K562 (cell line): ENCODE measurements at regions not wholly inside any gene's neighbourhood (a gene's known extent, or its start where the extent isn't known, plus 50 kb on each side); places are given as distances from the start of the nearest gene placed in this dataset.

ENCODE experiments used
- ATAC-seq: fragments of 200-7000 bp; cut with Tn5 transposase; 3 replicates; pipeline ENCODE4 v1.9.1; 2020; ENCODE audit warnings: moderate library complexity
- BruUV-seq: library from RNA; stranded (reverse); fragments of 400-500 nt; replicated peaks from 2 replicates; lab custom pipeline; 2021; lab: Mats Ljungman, UMichigan
- CTCF ChIA-PET: fragments of 300-600 bp; formaldehyde crosslinking; extraction: SDS; loops from one replicate; lab custom pipeline; 2021; ENCODE audit warnings: low intra/inter-chr PET ratio; lab: Yijun Ruan, JAX
- POLR2A ChIA-PET: fragments of 300-600, 350-650 bp; sonication (Branson Sonifier 250); formaldehyde crosslinking; extraction: SDS; loops from one replicate; lab custom pipeline; 2021; ENCODE audit warnings: antibody characterized with exemption, inconsistent platforms; lab: Yijun Ruan, JAX
- DNase-seq, 4 experiments: peaks; one replicate each; pipeline versions ENCODE4 v3.0.0 to v3.0.0-alpha.2; 2011 to 2018; ENCODE audit warnings: low spot score in 3 of 4, mixed read lengths in 3 of 4; ENCODE audit errors: extremely low read depth in 1 of 4
- FAIRE-seq: peaks from 2 replicates; lab custom pipeline; 2011; peaks lifted over from hg19 to GRCh38; lab: Jason Lieb, UNC
- H2AFZ ChIP-seq: 2 replicates; pipeline ENCODE4 v1.6.0; 2011; ENCODE audit warnings: low read depth, low read length, control low read depth, inconsistent platforms
- H3K27ac ChIP-seq: fragments of 200-600 bp; 3 replicates; pipeline ENCODE4 v1.8.0; 2011; ENCODE audit warnings: low read depth, mild to moderate bottlenecking, control low read depth, inconsistent platforms, low read length, moderate library complexity, mixed read lengths; ENCODE audit errors: extremely low read depth
- H3K27me3 ChIP-seq, 2 experiments: fragments of 300-600 bp in 1 of 2; 2 replicates in 1 of 2; 3 replicates in 1 of 2; pipeline versions ENCODE4 v1.6.0 to v1.8.0; 2011; ENCODE audit warnings: inconsistent platforms in 2 of 2, low read length in 2 of 2, mild to moderate bottlenecking in 1 of 2, mixed read lengths in 1 of 2, moderate library complexity in 1 of 2; ENCODE audit not compliant: control insufficient read depth in 2 of 2, insufficient read depth in 2 of 2
- H3K36me3 ChIP-seq: fragments of 300-600 bp; 3 replicates; pipeline ENCODE4 v1.8.0; 2011; ENCODE audit warnings: mild to moderate bottlenecking, low read length, inconsistent platforms; ENCODE audit not compliant: control insufficient read depth, insufficient read depth
- H3K4me1 ChIP-seq, 2 experiments: fragments of 200-600 bp in 1 of 2; replicated peaks in 1 of 2; 2 replicates in 1 of 2; 3 replicates in 1 of 2; pipeline versions ENCODE4 v1.5.1 to v1.8.0; 2011; ENCODE audit warnings: inconsistent platforms in 2 of 2, low read length in 2 of 2, mild to moderate bottlenecking in 1 of 2, mixed read lengths in 1 of 2, moderate library complexity in 1 of 2; ENCODE audit not compliant: control insufficient read depth in 2 of 2, insufficient read depth in 2 of 2
- H3K4me2 ChIP-seq: 2 replicates; pipeline ENCODE4 v1.6.1; 2011; ENCODE audit warnings: low read length, control low read depth, inconsistent platforms, mixed read lengths; ENCODE audit not compliant: insufficient read depth
- H3K4me3 ChIP-seq: fragments of 200-600 bp; sonication (generic), shearing (Covaris generic); 2 replicates; pipeline ENCODE4 v1.5.1; 2016; ENCODE audit warnings: control low read depth, inconsistent platforms
- H3K79me2 ChIP-seq: fragments of 200-600 bp; 3 replicates; pipeline ENCODE4 v1.8.0; 2011; ENCODE audit warnings: low read length, inconsistent platforms; ENCODE audit not compliant: control insufficient read depth, insufficient read depth
- H3K9ac ChIP-seq, 2 experiments: 2 replicates each; pipeline versions ENCODE4 v1.6.0 to v1.6.1; 2011; ENCODE audit warnings: low read depth in 2 of 2, low read length in 2 of 2, control low read depth in 1 of 2, inconsistent platforms in 1 of 2, mild to moderate bottlenecking in 1 of 2, mixed read lengths in 1 of 2; ENCODE audit not compliant: insufficient read depth in 1 of 2
- H3K9me1 ChIP-seq: one replicate; pipeline ENCODE4 v1.6.0; 2011; ENCODE audit warnings: inconsistent platforms, mild to moderate bottlenecking, low read length, moderate library complexity; ENCODE audit not compliant: control insufficient read depth, insufficient read depth
- H3K9me3 ChIP-seq: replicated peaks from 2 replicates; pipeline ENCODE4 v1.5.1; 2011; ENCODE audit warnings: low read depth, low read length, inconsistent platforms; ENCODE audit not compliant: control insufficient read depth, insufficient read depth
- H4K20me1 ChIP-seq: replicated peaks from 2 replicates; pipeline ENCODE4 v1.6.1; 2011; ENCODE audit warnings: low read length, inconsistent platforms, mixed read lengths; ENCODE audit not compliant: control insufficient read depth, insufficient read depth
- AFF4 ChIP-seq: sonication (generic); formaldehyde crosslinking; IDR thresholded peaks from 2 replicates; pipeline ENCODE4 v1.8.0; 2023; ENCODE audit warnings: mild to moderate bottlenecking, missing genetic modification reagents
- GATAD2A ChIP-seq: fragments of 450-650 bp; IDR thresholded peaks from 2 replicates; pipeline ENCODE4 v1.6.1; 2017
- MAFK ChIP-seq: IDR thresholded peaks from 2 replicates; pipeline ENCODE4 v1.6.1; 2011; ENCODE audit warnings: low read length, improper control_type of control experiment
- MCM2 ChIP-seq: fragments of 450-650 bp; IDR thresholded peaks from 2 replicates; pipeline ENCODE4 v1.6.1; 2017; ENCODE audit warnings: low read depth, mild to moderate bottlenecking
- PTTG1 ChIP-seq: fragments of 450-650 bp; IDR thresholded peaks from 2 replicates; pipeline ENCODE4 v1.6.1; 2016; ENCODE audit warnings: low read depth, mild to moderate bottlenecking, missing genetic modification characterization, missing compliant biosample characterization
- RBM25 ChIP-seq: fragments of 200-400 bp; formaldehyde crosslinking; IDR thresholded peaks from 2 replicates; pipeline ENCODE4 v1.6.1; 2018; ENCODE audit warnings: low read length, low read depth, moderate library complexity; ENCODE audit not compliant: severe bottlenecking
- SMARCA5 ChIP-seq: fragments of 450-650 bp; IDR thresholded peaks from 2 replicates; pipeline ENCODE4 v1.6.1; 2016
- TFE3 ChIP-seq: fragments of 450-650 bp; formaldehyde crosslinking; IDR thresholded peaks from 2 replicates; pipeline ENCODE4 v1.4.0; 2020; ENCODE audit warnings: mild to moderate bottlenecking, mixed read lengths
- USF2 ChIP-seq: sonication (generic); formaldehyde crosslinking; IDR thresholded peaks from 2 replicates; pipeline ENCODE4 v1.5.0; 2020; ENCODE audit warnings: missing genetic modification reagents
- ZBTB5 ChIP-seq: fragments of 450-650 bp; IDR thresholded peaks from 2 replicates; pipeline ENCODE4 v1.6.1; 2017; ENCODE audit warnings: antibody characterized with exemption
- WGBS: fragments of 100-300 bp; shearing (Covaris generic); methylation state at CpG from one replicate; pipeline ENCODE4 v1.1.6; 2016; ENCODE audit warnings: low coverage, mixed read lengths; ENCODE audit not compliant: insufficient coverage; ENCODE audit errors: missing lambda C conversion rate; 5-methylcytosine and 5-hydroxymethylcytosine counted together
- in situ Hi-C: fragments of 300-500 bp; cut with MboI; formaldehyde crosslinking; loops from 4 replicates; pipeline ENCODE4 v1.15.0; 2018; ENCODE audit warnings: inconsistent platforms, mixed read lengths
- intact Hi-C: fragments of 100-400 bp; cut with micrococcal nuclease; formaldehyde crosslinking; loops from 2 replicates; pipeline ENCODE4 v1.14.2; 2022

GRCh38 chr6:167688123-167688522, 138.6 kb upstream of the AFDN start:
- no peak for DNase-seq
- Histone ChIP-seq H2AFZ (no peak overlapping the region), H3K9ac (no peak overlapping the region), H3K27ac (no peak overlapping the region), H3K27me3 (peaks cover 23 to 50% of the 10 kb centered on the region in 2 experiments), H3K36me3 (no peaks in the 10 kb centered on the region), H3K9me1 (no peaks in the 10 kb centered on the region), H3K4me2 (no peak overlapping the region), H3K4me1 (no peaks in the 10 kb centered on the region; a peak in 1 of 5 replicates), H3K79me2 (no peaks in the 10 kb centered on the region), H3K4me3 (no peak overlapping the region), H3K9me3 (peaks cover 7% of the 10 kb centered on the region; the same call in 1 of the 2 replicates)
- intact Hi-C loops: no loop called here
- in situ Hi-C loops: no loop called here
- BruUV-seq: no TSS peak
- ATAC-seq: no peak
- WGBS: 1% methylated on average over 6 of the region's 6 CpGs
- ChIA-PET POLR2A (no interaction called here), CTCF (no interaction called here)
- FAIRE-seq: no peak
- TF ChIP-seq ZBTB5 (no peak), SMARCA5 (no peak), MCM2 (no peak), PTTG1 (tag) (no peak), TFE3 (peak; percentile 67), AFF4 (CRISPR knock-in tag) (no peak), RBM25 (no peak), GATAD2A (no peak), USF2 (peak; percentile 52), MAFK (no peak)
- TF ChIP-seq, all 486 proteins: peak for 2
- H4K20me1 ChIP-seq: no peaks in the 10 kb centered on the region
